CD4-positive, alpha-beta T cell (primary cell): ENCODE measurements at regions not wholly inside any gene's neighbourhood (a gene's known extent, or its start where the extent isn't known, plus 50 kb on each side); places are given as distances from the start of the nearest gene placed in this dataset.

Experiments used
- ATAC-seq: fragments of 200-7000 bp; cut with Tn5 transposase; one replicate; pipeline ENCODE4 v1.10.0; 2022; ENCODE audit warnings: mild to moderate bottlenecking; ENCODE audit not compliant: poor library complexity
- CTCF ChIA-PET: fragments of 350-600 bp; sonication (Branson Sonifier 250); formaldehyde crosslinking; loops from one replicate; lab custom pipeline; 2021; ENCODE audit warnings: antibody characterized with exemption, inconsistent platforms; lab: Charles Lee
- POLR2A ChIA-PET: fragments of 350-600 bp; sonication (Branson Sonifier 250); formaldehyde crosslinking; loops from one replicate; lab custom pipeline; 2021; ENCODE audit warnings: antibody characterized with exemption, inconsistent platforms; lab: Charles Lee
- DNase-seq, 14 experiments: peaks; one replicate each; pipeline ENCODE4 v3.0.0-alpha.2; 2013 to 2020; ENCODE audit warnings: mixed read lengths in 2 of 14
- H3K27ac ChIP-seq, 2 donors: one replicate each; pipeline versions ENCODE4 v1.5.1 to v1.7.0; 2013; ENCODE audit warnings: low read length in 2 of 2, low read depth in 1 of 2, mild to moderate bottlenecking in 1 of 2
- H3K27me3 ChIP-seq, 2 experiments: 1 replicate in 1 of 2; 2 replicates in 1 of 2; pipeline versions ENCODE4 v1.6.1 to v1.7.0; 2013; ENCODE audit warnings: low read length in 2 of 2, control low read depth in 1 of 2, mild to moderate bottlenecking in 1 of 2, moderate library complexity in 1 of 2; ENCODE audit not compliant: insufficient read depth in 2 of 2, control insufficient read depth in 1 of 2
- H3K36me3 ChIP-seq: one replicate; pipeline ENCODE4 v1.6.1; 2013; ENCODE audit warnings: low read length, control low read depth; ENCODE audit not compliant: insufficient read depth
- H3K4me1 ChIP-seq: one replicate; pipeline ENCODE4 v1.6.1; 2013; ENCODE audit warnings: low read length, control low read depth; ENCODE audit not compliant: insufficient read depth
- H3K4me3 ChIP-seq: one replicate; pipeline ENCODE4 v1.5.1; 2013; ENCODE audit warnings: mild to moderate bottlenecking, low read length, moderate library complexity
- H3K9me3 ChIP-seq, 2 experiments: 1 replicate in 1 of 2; 2 replicates in 1 of 2; pipeline versions ENCODE4 v1.6.1 to v1.7.0; 2013; ENCODE audit warnings: low read length in 2 of 2, mild to moderate bottlenecking in 2 of 2, control low read depth in 1 of 2, moderate library complexity in 1 of 2; ENCODE audit not compliant: control insufficient read depth in 1 of 2, insufficient read depth in 1 of 2
- H3K27ac Mint-ChIP-seq: one replicate; pipeline ENCODE4 v1.8.0; 2020; ENCODE audit warnings: mixed read lengths
- H3K27me3 Mint-ChIP-seq: one replicate; pipeline ENCODE4 v1.8.0; 2021; ENCODE audit warnings: mixed read lengths
- H3K36me3 Mint-ChIP-seq: one replicate; pipeline ENCODE4 v1.8.0; 2021; ENCODE audit warnings: low read depth, mixed read lengths
- H3K4me1 Mint-ChIP-seq: one replicate; pipeline ENCODE4 v1.8.0; 2021; ENCODE audit warnings: low read depth, mixed read lengths
- H3K4me3 Mint-ChIP-seq: one replicate; pipeline ENCODE4 v1.8.0; 2020; ENCODE audit warnings: mild to moderate bottlenecking, mixed read lengths
- H3K9me3 Mint-ChIP-seq: one replicate; pipeline ENCODE4 v1.8.0; 2020; ENCODE audit warnings: mixed read lengths
- CTCF ChIP-seq: fragments of 200-600 bp; IDR thresholded peaks from one replicate; pipeline ENCODE4 v1.8.0; 2022; ENCODE audit warnings: antibody characterized with exemption, mild to moderate bottlenecking
- intact Hi-C, 2 experiments: fragments of 100-400 bp; cut with DNase I in 1 of 2; cut with micrococcal nuclease in 1 of 2; formaldehyde crosslinking; loops; one replicate each; pipeline versions ENCODE4 v1.15.1 to v1.9.0; 2023 to 2025; cut with DNase I, micrococcal nuclease

GRCh38 chr1:238982736-238983135, 403.6 kb upstream of the CHRM3 start:
- Mint-ChIP-seq H3K27ac (no peak overlapping the region), H3K4me3 (no peak overlapping the region), H3K4me1 (no peaks in the 10 kb centered on the region), H3K27me3 (no peaks in the 10 kb centered on the region), H3K9me3 (peaks cover 5% of the 10 kb centered on the region), H3K36me3 (no peaks in the 10 kb centered on the region)
- H3K4me1 ChIP-seq, result no peaks in the 10 kb centered on the region
- no peak for TF ChIP-seq CTCF
- ATAC-seq, result no peak
- CTCF ChIA-PET, result no interaction called here
- no peak overlapping the region for H3K27ac ChIP-seq
- POLR2A ChIA-PET, result no interaction called here
- H3K36me3 ChIP-seq, result no peaks in the 10 kb centered on the region
- H3K4me3 ChIP-seq, result no peak overlapping the region
- DNase-seq, result no peak
- intact Hi-C loops, result no loop called here
- no peaks in the 10 kb centered on the region for H3K27me3 ChIP-seq
- H3K9me3 ChIP-seq, result no peaks in the 10 kb centered on the region

GRCh38 chr1:238981317-238981933, 404.9 kb upstream of the CHRM3 start:
- no peaks in the 10 kb centered on the region for H3K4me1 Mint-ChIP-seq
- Histone ChIP-seq H3K36me3 (no peaks in the 10 kb centered on the region), H3K9me3 (no peaks in the 10 kb centered on the region), H3K4me3 (no peak overlapping the region), H3K27me3 (no peaks in the 10 kb centered on the region), H3K4me1 (no peaks in the 10 kb centered on the region), H3K27ac (no peak overlapping the region)
- no peak for TF ChIP-seq CTCF
- CTCF ChIA-PET, result no interaction called here
- no peak for ATAC-seq
- no peak overlapping the region for H3K4me3 Mint-ChIP-seq
- POLR2A ChIA-PET, result no interaction called here
- H3K27ac Mint-ChIP-seq, result no peak overlapping the region
- no peaks in the 10 kb centered on the region for H3K36me3 Mint-ChIP-seq
- intact Hi-C loops, result no loop called here
- no peak for DNase-seq
- no peaks in the 10 kb centered on the region for H3K27me3 Mint-ChIP-seq
- H3K9me3 Mint-ChIP-seq, result no peaks in the 10 kb centered on the region

- H3K9me3 ChIP-seq, result peaks cover 0 to 4% of the 10 kb centered on the region in 2 experiments
- no peak overlapping the region for H3K4me3 ChIP-seq
These were observed 406.3 kb upstream of the CHRM3 start for GRCh38 chr1:238980053-238980452.

More at GRCh38 chr1:238980053-238980452, 406.3 kb upstream of the CHRM3 start:
- H3K9me3 Mint-ChIP-seq, result peaks cover 2% of the 10 kb centered on the region
- TF ChIP-seq CTCF, result no peak
- intact Hi-C loops, result no loop called here
- Histone ChIP-seq H3K27me3 (no peaks in the 10 kb centered on the region), H3K4me1 (no peaks in the 10 kb centered on the region), H3K27ac (no peak overlapping the region), H3K36me3 (no peaks in the 10 kb centered on the region)
- H3K27me3 Mint-ChIP-seq, result no peaks in the 10 kb centered on the region
- DNase-seq (no peak), ATAC-seq (no peak)
- no peaks in the 10 kb centered on the region for H3K4me1 Mint-ChIP-seq
- H3K36me3 Mint-ChIP-seq, result no peaks in the 10 kb centered on the region
- H3K4me3 Mint-ChIP-seq, result no peak overlapping the region
- ChIA-PET POLR2A (no interaction called here), CTCF (no interaction called here)
- no peak overlapping the region for H3K27ac Mint-ChIP-seq
